22Rv1 (cell line): ENCODE measurements at regions not wholly inside any gene's neighbourhood (a gene's known extent, or its start where the extent isn't known, plus 50 kb on each side); places are given as distances from the start of the nearest gene placed in this dataset.

Experiments used
- ZFX ChIP-seq: fragments of 450-650 bp; IDR thresholded peaks from 2 replicates; pipeline ENCODE4 v1.6.1; 2017; ENCODE audit warnings: antibody characterized with exemption, borderline replicate concordance
- TF ChIP-seq, protein P1 (sequence below): fragments of 450-650 bp; IDR thresholded peaks from 2 replicates; pipeline ENCODE4 v1.5.1; 2017; ENCODE audit warnings: mild to moderate bottlenecking

DNA sequence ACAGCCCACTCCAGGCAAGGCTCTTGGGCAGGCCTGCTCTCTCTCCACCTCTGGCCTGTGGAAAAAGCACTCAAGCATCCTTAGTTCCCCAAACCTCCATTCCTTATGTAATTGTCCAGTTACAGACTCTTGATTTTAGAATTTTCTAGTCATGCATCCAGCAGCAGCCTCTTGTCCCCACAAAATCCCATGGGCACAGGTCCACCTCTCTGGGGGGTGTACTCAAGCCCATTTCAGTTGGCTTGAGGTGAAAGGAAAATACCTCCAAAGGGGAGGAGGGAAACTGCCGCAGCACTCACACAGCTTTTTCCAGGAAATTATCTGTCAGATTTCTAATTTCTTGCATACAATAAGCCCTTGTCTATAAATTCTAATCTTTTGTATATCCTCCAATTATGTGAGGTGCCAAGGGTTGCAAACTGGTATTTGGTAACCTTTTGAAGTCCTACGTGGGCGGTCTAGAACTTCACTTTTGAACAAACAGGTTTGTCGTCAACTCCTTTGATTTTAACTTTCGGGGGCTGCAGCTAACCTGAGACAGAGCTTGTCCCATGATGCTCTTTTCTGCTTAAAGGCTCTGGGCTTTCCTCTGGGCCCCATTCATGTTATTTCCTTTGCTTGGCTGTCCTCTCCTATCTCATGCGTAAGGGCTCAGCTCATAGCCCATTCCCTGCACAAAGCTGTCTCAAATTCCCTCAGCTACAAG is 104.7 kb upstream of the CEP85L start:
- TF ChIP-seq, protein P1, sequence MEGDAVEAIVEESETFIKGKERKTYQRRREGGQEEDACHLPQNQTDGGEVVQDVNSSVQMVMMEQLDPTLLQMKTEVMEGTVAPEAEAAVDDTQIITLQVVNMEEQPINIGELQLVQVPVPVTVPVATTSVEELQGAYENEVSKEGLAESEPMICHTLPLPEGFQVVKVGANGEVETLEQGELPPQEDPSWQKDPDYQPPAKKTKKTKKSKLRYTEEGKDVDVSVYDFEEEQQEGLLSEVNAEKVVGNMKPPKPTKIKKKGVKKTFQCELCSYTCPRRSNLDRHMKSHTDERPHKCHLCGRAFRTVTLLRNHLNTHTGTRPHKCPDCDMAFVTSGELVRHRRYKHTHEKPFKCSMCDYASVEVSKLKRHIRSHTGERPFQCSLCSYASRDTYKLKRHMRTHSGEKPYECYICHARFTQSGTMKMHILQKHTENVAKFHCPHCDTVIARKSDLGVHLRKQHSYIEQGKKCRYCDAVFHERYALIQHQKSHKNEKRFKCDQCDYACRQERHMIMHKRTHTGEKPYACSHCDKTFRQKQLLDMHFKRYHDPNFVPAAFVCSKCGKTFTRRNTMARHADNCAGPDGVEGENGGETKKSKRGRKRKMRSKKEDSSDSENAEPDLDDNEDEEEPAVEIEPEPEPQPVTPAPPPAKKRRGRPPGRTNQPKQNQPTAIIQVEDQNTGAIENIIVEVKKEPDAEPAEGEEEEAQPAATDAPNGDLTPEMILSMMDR: no peak
- TF ChIP-seq ZFX: no peak
